ENCODE measurements at regions not wholly inside any gene's neighbourhood (a gene's known extent, or its start where the extent isn't known, plus 50 kb on each side); places are given as distances from the start of the nearest gene placed in this dataset.
"Not testable (repeated sequence)": the region's sequence is repeated elsewhere in the genome, so short reads cannot be mapped to it uniquely, and the experiment has no call there.

- TF ChIP-seq, protein P1, sequence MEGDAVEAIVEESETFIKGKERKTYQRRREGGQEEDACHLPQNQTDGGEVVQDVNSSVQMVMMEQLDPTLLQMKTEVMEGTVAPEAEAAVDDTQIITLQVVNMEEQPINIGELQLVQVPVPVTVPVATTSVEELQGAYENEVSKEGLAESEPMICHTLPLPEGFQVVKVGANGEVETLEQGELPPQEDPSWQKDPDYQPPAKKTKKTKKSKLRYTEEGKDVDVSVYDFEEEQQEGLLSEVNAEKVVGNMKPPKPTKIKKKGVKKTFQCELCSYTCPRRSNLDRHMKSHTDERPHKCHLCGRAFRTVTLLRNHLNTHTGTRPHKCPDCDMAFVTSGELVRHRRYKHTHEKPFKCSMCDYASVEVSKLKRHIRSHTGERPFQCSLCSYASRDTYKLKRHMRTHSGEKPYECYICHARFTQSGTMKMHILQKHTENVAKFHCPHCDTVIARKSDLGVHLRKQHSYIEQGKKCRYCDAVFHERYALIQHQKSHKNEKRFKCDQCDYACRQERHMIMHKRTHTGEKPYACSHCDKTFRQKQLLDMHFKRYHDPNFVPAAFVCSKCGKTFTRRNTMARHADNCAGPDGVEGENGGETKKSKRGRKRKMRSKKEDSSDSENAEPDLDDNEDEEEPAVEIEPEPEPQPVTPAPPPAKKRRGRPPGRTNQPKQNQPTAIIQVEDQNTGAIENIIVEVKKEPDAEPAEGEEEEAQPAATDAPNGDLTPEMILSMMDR (IDR thresholded peaks at IDR 0.05) = not testable (repeated sequence)
- TF ChIP-seq POLR2AphosphoS5 (IDR thresholded peaks at IDR 0.05; ENCODE audit: low read depth, low read length); SIN3A (IDR thresholded peaks at IDR 0.05; ENCODE audit: borderline replicate concordance, insufficient read depth, low read depth, low read length): not testable (repeated sequence)
- TF ChIP-seq, protein P2, sequence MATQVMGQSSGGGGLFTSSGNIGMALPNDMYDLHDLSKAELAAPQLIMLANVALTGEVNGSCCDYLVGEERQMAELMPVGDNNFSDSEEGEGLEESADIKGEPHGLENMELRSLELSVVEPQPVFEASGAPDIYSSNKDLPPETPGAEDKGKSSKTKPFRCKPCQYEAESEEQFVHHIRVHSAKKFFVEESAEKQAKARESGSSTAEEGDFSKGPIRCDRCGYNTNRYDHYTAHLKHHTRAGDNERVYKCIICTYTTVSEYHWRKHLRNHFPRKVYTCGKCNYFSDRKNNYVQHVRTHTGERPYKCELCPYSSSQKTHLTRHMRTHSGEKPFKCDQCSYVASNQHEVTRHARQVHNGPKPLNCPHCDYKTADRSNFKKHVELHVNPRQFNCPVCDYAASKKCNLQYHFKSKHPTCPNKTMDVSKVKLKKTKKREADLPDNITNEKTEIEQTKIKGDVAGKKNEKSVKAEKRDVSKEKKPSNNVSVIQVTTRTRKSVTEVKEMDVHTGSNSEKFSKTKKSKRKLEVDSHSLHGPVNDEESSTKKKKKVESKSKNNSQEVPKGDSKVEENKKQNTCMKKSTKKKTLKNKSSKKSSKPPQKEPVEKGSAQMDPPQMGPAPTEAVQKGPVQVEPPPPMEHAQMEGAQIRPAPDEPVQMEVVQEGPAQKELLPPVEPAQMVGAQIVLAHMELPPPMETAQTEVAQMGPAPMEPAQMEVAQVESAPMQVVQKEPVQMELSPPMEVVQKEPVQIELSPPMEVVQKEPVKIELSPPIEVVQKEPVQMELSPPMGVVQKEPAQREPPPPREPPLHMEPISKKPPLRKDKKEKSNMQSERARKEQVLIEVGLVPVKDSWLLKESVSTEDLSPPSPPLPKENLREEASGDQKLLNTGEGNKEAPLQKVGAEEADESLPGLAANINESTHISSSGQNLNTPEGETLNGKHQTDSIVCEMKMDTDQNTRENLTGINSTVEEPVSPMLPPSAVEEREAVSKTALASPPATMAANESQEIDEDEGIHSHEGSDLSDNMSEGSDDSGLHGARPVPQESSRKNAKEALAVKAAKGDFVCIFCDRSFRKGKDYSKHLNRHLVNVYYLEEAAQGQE (IDR thresholded peaks at IDR 0.05; ENCODE audit: insufficient read depth in 1 of 2, low read depth in 2 of 2, low read length in 1 of 2) = not testable (repeated sequence)
These were observed 96.1 kb upstream of the FAM241A start for GRCh38 chr4:112049119-112049518.
